A549 (cell line): ENCODE measurements at regions not wholly inside any gene's neighbourhood (a gene's known extent, or its start where the extent isn't known, plus 50 kb on each side); places are given as distances from the start of the nearest gene placed in this dataset.

Experiments used
- EHMT2 ChIP-seq: fragments of 200-600 bp; sonication (generic); IDR thresholded peaks from 2 replicates; pipeline ENCODE4 v1.6.1; 2016; ENCODE audit warnings: antibody characterized with exemption, low read depth, mild to moderate bottlenecking, moderate library complexity
- TF ChIP-seq, protein P1 (sequence below): fragments of >200 bp; sonication (Bioruptor Twin); formaldehyde crosslinking; IDR thresholded peaks from 3 replicates; pipeline ENCODE4 v1.5.1; 2016
- TF ChIP-seq, protein P2 (sequence below): IDR thresholded peaks from 2 replicates; pipeline ENCODE4 v1.6.1; 2012

DNA sequence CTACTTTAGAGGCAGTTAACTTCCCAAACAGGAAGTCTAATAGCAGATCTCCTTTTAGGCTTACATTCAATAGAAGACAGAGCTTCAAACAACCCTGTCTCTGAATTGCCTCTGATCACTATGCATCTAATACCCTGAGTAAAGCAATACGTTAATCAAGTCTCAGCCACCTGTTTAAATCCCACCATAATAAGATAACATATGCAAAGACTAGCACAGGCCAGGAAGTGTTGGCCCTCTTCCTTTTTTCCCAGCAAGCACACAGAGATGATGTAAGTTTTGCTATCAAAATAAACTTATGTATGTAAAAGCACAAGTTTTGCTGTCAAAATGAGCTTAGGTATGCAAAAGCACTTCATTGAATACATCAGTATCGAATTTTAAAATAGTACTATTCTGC lies 385.5 kb downstream of the RND3 start:
- TF ChIP-seq, protein P1, sequence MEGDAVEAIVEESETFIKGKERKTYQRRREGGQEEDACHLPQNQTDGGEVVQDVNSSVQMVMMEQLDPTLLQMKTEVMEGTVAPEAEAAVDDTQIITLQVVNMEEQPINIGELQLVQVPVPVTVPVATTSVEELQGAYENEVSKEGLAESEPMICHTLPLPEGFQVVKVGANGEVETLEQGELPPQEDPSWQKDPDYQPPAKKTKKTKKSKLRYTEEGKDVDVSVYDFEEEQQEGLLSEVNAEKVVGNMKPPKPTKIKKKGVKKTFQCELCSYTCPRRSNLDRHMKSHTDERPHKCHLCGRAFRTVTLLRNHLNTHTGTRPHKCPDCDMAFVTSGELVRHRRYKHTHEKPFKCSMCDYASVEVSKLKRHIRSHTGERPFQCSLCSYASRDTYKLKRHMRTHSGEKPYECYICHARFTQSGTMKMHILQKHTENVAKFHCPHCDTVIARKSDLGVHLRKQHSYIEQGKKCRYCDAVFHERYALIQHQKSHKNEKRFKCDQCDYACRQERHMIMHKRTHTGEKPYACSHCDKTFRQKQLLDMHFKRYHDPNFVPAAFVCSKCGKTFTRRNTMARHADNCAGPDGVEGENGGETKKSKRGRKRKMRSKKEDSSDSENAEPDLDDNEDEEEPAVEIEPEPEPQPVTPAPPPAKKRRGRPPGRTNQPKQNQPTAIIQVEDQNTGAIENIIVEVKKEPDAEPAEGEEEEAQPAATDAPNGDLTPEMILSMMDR: no peak
- TF ChIP-seq EHMT2: no peak
- TF ChIP-seq, protein P2, sequence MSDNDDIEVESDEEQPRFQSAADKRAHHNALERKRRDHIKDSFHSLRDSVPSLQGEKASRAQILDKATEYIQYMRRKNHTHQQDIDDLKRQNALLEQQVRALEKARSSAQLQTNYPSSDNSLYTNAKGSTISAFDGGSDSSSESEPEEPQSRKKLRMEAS: no peak
